Astrocyte (in vitro differentiated cells and primary cell): ENCODE measurements at regions not wholly inside any gene's neighbourhood (a gene's known extent, or its start where the extent isn't known, plus 50 kb on each side); places are given as distances from the start of the nearest gene placed in this dataset.

Experiments
- DNase-seq: peaks from one replicate; pipeline ENCODE4 v3.0.0-alpha.2; 2010; ENCODE audit warnings: low read depth
- FAIRE-seq: peaks from 2 replicates; lab custom pipeline; 2011; peaks lifted over from hg19 to GRCh38; lab: Jason Lieb, UNC
- H2AFZ ChIP-seq: 2 replicates; pipeline ENCODE4 v1.6.0; 2012; ENCODE audit warnings: low read depth, low read length, inconsistent platforms
- H3K27ac ChIP-seq: 2 replicates; pipeline ENCODE4 v1.5.1; 2011; ENCODE audit warnings: low read depth, low read length, inconsistent platforms
- H3K27me3 ChIP-seq: 2 replicates; pipeline ENCODE4 v1.6.0; 2011; ENCODE audit warnings: low read length, inconsistent platforms; ENCODE audit not compliant: insufficient read depth
- H3K36me3 ChIP-seq: 2 replicates; pipeline ENCODE4 v1.5.1; 2011; ENCODE audit warnings: low read length, inconsistent platforms; ENCODE audit not compliant: insufficient read depth
- H3K4me1 ChIP-seq: 2 replicates; pipeline ENCODE4 v1.5.1; 2011; ENCODE audit warnings: low read length, inconsistent platforms; ENCODE audit not compliant: insufficient read depth
- H3K4me2 ChIP-seq: 2 replicates; pipeline ENCODE4 v1.6.0; 2012; ENCODE audit warnings: low read length, inconsistent platforms
- H3K4me3 ChIP-seq: 2 replicates; pipeline ENCODE4 v1.5.1; 2011; ENCODE audit warnings: low read depth, mild to moderate bottlenecking, low read length, inconsistent platforms; ENCODE audit not compliant: insufficient read depth
- H3K79me2 ChIP-seq: 2 replicates; pipeline ENCODE4 v1.6.0; 2012; ENCODE audit warnings: mild to moderate bottlenecking, low read length, inconsistent platforms; ENCODE audit not compliant: insufficient read depth
- H3K9ac ChIP-seq: 2 replicates; pipeline ENCODE4 v1.6.0; 2012; ENCODE audit warnings: mild to moderate bottlenecking, low read length, inconsistent platforms
- H3K9me3 ChIP-seq: 2 replicates; pipeline ENCODE4 v1.5.1; 2012; ENCODE audit warnings: low read depth, mild to moderate bottlenecking, low read length, inconsistent platforms; ENCODE audit not compliant: insufficient read depth
- H4K20me1 ChIP-seq: 2 replicates; pipeline ENCODE4 v1.6.0; 2012; ENCODE audit warnings: low read length, inconsistent platforms; ENCODE audit not compliant: insufficient read depth
- H3K27ac Mint-ChIP-seq: one replicate; pipeline ENCODE4 v1.8.0; 2021; ENCODE audit warnings: mild to moderate bottlenecking, mixed read lengths; ENCODE audit not compliant: unreplicated experiment
- H3K27me3 Mint-ChIP-seq: one replicate; pipeline ENCODE4 v1.8.0; 2021; ENCODE audit warnings: low read depth, mixed read lengths; ENCODE audit not compliant: unreplicated experiment
- H3K36me3 Mint-ChIP-seq: one replicate; pipeline ENCODE4 v1.8.0; 2021; ENCODE audit warnings: low read depth, mixed read lengths; ENCODE audit not compliant: unreplicated experiment
- H3K4me1 Mint-ChIP-seq: one replicate; pipeline ENCODE4 v1.8.0; 2021; ENCODE audit warnings: low read depth, mixed read lengths; ENCODE audit not compliant: unreplicated experiment
- H3K4me3 Mint-ChIP-seq: one replicate; pipeline ENCODE4 v1.8.0; 2021; ENCODE audit warnings: mild to moderate bottlenecking, moderate library complexity, mixed read lengths; ENCODE audit not compliant: unreplicated experiment
- H3K9me3 Mint-ChIP-seq: one replicate; pipeline ENCODE4 v1.8.0; 2021; ENCODE audit warnings: mild to moderate bottlenecking, mixed read lengths; ENCODE audit not compliant: unreplicated experiment
- EZH2 ChIP-seq: IDR thresholded peaks from 2 replicates; pipeline ENCODE4 v1.6.1; 2012; ENCODE audit warnings: mild to moderate bottlenecking, low read length, inconsistent platforms; ENCODE audit not compliant: insufficient read depth
- TF ChIP-seq, protein P1 (sequence below): IDR thresholded peaks from 2 replicates; pipeline ENCODE4 v1.5.1; 2011; ENCODE audit warnings: low read depth, mild to moderate bottlenecking, inconsistent platforms, low read length, moderate library complexity; ENCODE audit not compliant: insufficient read depth

DNA sequence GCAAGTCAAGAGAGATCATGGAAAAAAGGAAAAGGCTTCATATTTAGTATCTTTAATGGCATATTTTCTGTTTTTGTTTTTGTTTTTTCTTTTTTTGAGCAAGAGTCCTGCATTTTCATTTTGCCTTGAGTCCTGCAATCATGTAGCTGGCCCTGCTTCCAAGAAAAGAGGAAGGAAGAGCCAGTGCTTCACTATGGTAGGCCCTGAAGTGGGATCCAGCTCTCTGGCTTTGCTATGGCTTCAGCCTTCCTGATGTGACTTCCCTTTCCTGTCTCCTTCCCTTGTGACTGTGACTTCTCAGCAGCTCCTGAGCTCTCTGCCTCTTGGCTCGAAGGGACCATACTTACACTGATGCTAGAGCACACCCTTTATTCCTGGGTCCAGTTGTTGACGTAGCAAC lies 512.3 kb downstream of the INHBA start:
- Histone ChIP-seq H3K27ac (peak overlapping the region; percentile 99), H3K4me2 (no peak overlapping the region), H3K79me2 (no peaks in the 10 kb centered on the region), H3K4me1 (peaks cover 26% of the 10 kb centered on the region), H3K9ac (no peak overlapping the region), H3K27me3 (no peaks in the 10 kb centered on the region), H3K4me3 (no peak overlapping the region), H2AFZ (no peak overlapping the region), H4K20me1 (no peaks in the 10 kb centered on the region), H3K36me3 (no peaks in the 10 kb centered on the region), H3K9me3 (no peaks in the 10 kb centered on the region)
- Mint-ChIP-seq H3K4me1 (peaks cover 35% of the 10 kb centered on the region), H3K9me3 (peaks cover 4% of the 10 kb centered on the region), H3K27ac (peak overlapping the region; percentile 98), H3K36me3 (no peaks in the 10 kb centered on the region), H3K27me3 (no peaks in the 10 kb centered on the region), H3K4me3 (no peak overlapping the region)
- no peak for FAIRE-seq
- no peak for TF ChIP-seq EZH2
- TF ChIP-seq, protein P1, sequence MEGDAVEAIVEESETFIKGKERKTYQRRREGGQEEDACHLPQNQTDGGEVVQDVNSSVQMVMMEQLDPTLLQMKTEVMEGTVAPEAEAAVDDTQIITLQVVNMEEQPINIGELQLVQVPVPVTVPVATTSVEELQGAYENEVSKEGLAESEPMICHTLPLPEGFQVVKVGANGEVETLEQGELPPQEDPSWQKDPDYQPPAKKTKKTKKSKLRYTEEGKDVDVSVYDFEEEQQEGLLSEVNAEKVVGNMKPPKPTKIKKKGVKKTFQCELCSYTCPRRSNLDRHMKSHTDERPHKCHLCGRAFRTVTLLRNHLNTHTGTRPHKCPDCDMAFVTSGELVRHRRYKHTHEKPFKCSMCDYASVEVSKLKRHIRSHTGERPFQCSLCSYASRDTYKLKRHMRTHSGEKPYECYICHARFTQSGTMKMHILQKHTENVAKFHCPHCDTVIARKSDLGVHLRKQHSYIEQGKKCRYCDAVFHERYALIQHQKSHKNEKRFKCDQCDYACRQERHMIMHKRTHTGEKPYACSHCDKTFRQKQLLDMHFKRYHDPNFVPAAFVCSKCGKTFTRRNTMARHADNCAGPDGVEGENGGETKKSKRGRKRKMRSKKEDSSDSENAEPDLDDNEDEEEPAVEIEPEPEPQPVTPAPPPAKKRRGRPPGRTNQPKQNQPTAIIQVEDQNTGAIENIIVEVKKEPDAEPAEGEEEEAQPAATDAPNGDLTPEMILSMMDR, result no peak
- no peak for DNase-seq

DNA sequence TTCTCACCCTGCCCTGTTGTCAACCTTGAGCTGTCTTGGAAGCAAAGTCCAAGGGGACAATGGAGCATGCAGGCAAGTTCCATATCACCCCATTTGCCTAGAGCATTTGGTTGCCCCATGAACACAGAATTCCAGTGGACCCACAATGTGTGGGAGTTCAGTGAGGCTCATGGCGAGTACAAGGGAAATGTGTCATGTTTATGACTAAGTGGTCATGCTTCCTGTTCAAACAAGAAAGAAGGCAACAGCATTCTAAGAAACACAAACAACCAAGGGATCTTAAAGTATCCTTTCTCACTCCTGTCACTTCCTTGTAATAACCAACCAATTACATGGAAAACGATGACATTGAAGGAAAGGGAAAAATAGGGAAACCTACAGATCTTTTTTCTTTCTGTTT lies 513.0 kb downstream of the INHBA start:
- no peaks in the 10 kb centered on the region for H3K36me3 ChIP-seq
- peak overlapping the region; percentile 13 for H3K4me3 ChIP-seq
- peak; percentile 98 for DNase-seq
- no peaks in the 10 kb centered on the region for H3K27me3 Mint-ChIP-seq
- H3K4me2 ChIP-seq, result peak overlapping the region; percentile 63
- no peaks in the 10 kb centered on the region for H3K27me3 ChIP-seq
- peak overlapping the region; percentile 28 for H3K4me3 Mint-ChIP-seq
- no peaks in the 10 kb centered on the region for H3K36me3 Mint-ChIP-seq
- no peaks in the 10 kb centered on the region for H3K9me3 ChIP-seq
- no peaks in the 10 kb centered on the region for H3K79me2 ChIP-seq
- no peak for TF ChIP-seq EZH2
- TF ChIP-seq, protein P1, result no peak
- peak; percentile 95 for FAIRE-seq
- peaks cover 35% of the 10 kb centered on the region for H3K4me1 Mint-ChIP-seq
- peak overlapping the region; percentile 99 for H3K27ac ChIP-seq
- H2AFZ ChIP-seq, result no peak overlapping the region
- H3K9ac ChIP-seq, result peak overlapping the region; percentile 77
- peak overlapping the region; percentile 98 for H3K27ac Mint-ChIP-seq
- no peaks in the 10 kb centered on the region for H4K20me1 ChIP-seq
- peaks cover 4% of the 10 kb centered on the region for H3K9me3 Mint-ChIP-seq
- H3K4me1 ChIP-seq, result peaks cover 26% of the 10 kb centered on the region

DNA sequence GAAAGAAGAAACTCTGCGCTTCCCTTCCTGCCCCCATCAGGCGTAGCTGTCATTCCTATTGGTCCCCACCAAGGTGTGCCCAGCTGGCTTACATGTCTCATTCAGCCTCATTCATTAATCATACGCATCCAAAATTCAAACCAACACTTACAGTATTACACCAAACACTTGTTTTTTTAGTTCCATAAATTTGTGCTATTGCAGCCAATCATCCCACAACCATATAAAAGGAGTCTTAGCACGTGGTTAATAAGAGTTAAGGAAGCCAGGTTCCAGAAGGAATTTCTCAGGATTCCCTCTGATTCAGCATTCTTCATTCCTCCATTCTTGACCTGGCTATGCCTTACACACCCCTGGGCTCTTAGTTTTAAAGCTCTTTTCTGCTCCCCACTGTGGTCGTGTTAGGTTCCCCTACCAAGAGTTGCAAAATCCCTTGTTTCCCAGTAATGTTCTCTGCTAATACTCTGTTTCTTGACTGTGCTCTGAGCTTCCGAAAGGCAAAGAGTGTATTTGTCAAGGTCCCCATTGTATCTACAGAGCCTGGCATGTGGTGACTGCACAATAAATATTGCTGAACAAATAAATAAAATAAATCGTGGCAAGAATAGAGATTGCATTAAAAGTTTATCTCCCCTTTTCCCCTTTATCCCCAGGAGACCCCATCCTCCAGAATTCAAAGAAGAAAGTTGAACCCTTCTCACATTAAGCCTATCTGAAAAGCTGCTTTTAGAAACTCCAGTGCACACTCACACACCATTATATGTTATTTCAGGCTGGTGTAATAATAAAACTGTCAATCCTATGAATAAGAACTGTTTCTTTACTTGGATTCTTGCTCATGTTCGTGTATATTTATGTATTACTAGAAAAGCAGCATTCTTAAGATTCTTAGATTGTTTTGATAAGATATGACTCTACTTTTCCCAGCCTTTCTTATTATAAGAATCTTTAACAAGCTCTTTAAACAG lies 514.4 kb downstream of the INHBA start:
- Histone ChIP-seq H4K20me1 (no peaks in the 10 kb centered on the region), H3K27me3 (no peaks in the 10 kb centered on the region), H3K36me3 (no peaks in the 10 kb centered on the region), H3K79me2 (no peaks in the 10 kb centered on the region), H3K4me2 (peak overlapping the region; percentile 44), H3K9ac (peak overlapping the region; percentile 72), H3K4me1 (peaks cover 26% of the 10 kb centered on the region), H3K27ac (peak overlapping the region; percentile 99), H2AFZ (no peak overlapping the region), H3K9me3 (no peaks in the 10 kb centered on the region), H3K4me3 (no peak overlapping the region)
- Mint-ChIP-seq H3K4me3 (no peak overlapping the region), H3K27ac (peak overlapping the region; percentile 78), H3K27me3 (peaks cover 1% of the 10 kb centered on the region), H3K4me1 (peaks cover 35% of the 10 kb centered on the region), H3K9me3 (peaks cover 4% of the 10 kb centered on the region), H3K36me3 (no peaks in the 10 kb centered on the region)
- FAIRE-seq, result peak; percentile 83
- DNase-seq, result peak; percentile 91
- TF ChIP-seq EZH2, result no peak
- TF ChIP-seq, protein P1, result no peak
